HG02885 (cell line): ENCODE measurements at regions not wholly inside any gene's neighbourhood (a gene's known extent, or its start where the extent isn't known, plus 50 kb on each side); places are given as distances from the start of the nearest gene placed in this dataset.

ENCODE experiments used
- ATAC-seq: cut with Tn5 transposase; IDR thresholded peaks from one replicate; pipeline ENCODE4 v1.9.1; 2021; ENCODE audit warnings: mild to moderate bottlenecking; ENCODE audit not compliant: unreplicated experiment, poor library complexity

GRCh38 chr12:98042668-98043067, 472.7 kb upstream of the TMPO start:
- ATAC-seq: no peak

- no peak for ATAC-seq
These were observed 470.0 kb upstream of the TMPO start for GRCh38 chr12:98045395-98045794.

GRCh38 chr12:98048326-98048725, 467.1 kb upstream of the TMPO start:
- no peak for ATAC-seq

- ATAC-seq: no peak
These were observed 462.2 kb upstream of the TMPO start for GRCh38 chr12:98053202-98053601.

GRCh38 chr12:98057701-98058100, 457.7 kb upstream of the TMPO start:
- no peak for ATAC-seq

- no peak for ATAC-seq
These were observed 457.2 kb upstream of the TMPO start for GRCh38 chr12:98058213-98058612.

- ATAC-seq: no peak
These were observed 456.6 kb upstream of the TMPO start for GRCh38 chr12:98058838-98059237.

GRCh38 chr12:98059659-98060343, 455.6 kb upstream of the TMPO start:
- no peak for ATAC-seq

GRCh38 chr12:98060411-98060810, 455.0 kb upstream of the TMPO start:
- ATAC-seq: no peak

- ATAC-seq: no peak
These were observed 452.7 kb upstream of the TMPO start for GRCh38 chr12:98062464-98063245.

GRCh38 chr12:98064501-98064900, 450.9 kb upstream of the TMPO start:
- ATAC-seq: no peak

- no peak for ATAC-seq
These were observed 447.6 kb upstream of the TMPO start for GRCh38 chr12:98067795-98068194.

GRCh38 chr12:98073610-98074009, 441.8 kb upstream of the TMPO start:
- no peak for ATAC-seq

- ATAC-seq: no peak
These were observed 441.1 kb upstream of the TMPO start for GRCh38 chr12:98074286-98074685.

GRCh38 chr12:98084391-98084790, 431.0 kb upstream of the TMPO start:
- no peak for ATAC-seq

GRCh38 chr12:98085046-98085755, 430.2 kb upstream of the TMPO start:
- no peak for ATAC-seq

- ATAC-seq: no peak
These were observed 424.7 kb upstream of the TMPO start for GRCh38 chr12:98090731-98091130.

GRCh38 chr12:98096436-98096835, 419.0 kb upstream of the TMPO start:
- no peak for ATAC-seq

GRCh38 chr12:98106031-98106683, 409.2 kb upstream of the TMPO start:
- no peak for ATAC-seq

- ATAC-seq: no peak
These were observed 406.1 kb upstream of the TMPO start for GRCh38 chr12:98109266-98109665.

- ATAC-seq: no peak
These were observed 404.9 kb upstream of the TMPO start for GRCh38 chr12:98110536-98110935.
